OCI-LY1 (cell line): ENCODE measurements at regions not wholly inside any gene's neighbourhood (a gene's known extent, or its start where the extent isn't known, plus 50 kb on each side); places are given as distances from the start of the nearest gene placed in this dataset.

Experiments used
- CTCF ChIP-seq: fragments of 200-600 bp; sonication (generic), shearing (Covaris generic); IDR thresholded peaks from 2 replicates; pipeline ENCODE4 v1.5.1; 2017; ENCODE audit warnings: mild to moderate bottlenecking, antibody characterized with exemption, low read length, moderate library complexity, mixed read lengths
- EZH2 ChIP-seq: fragments of 200-600 bp; sonication (generic), shearing (Covaris generic); IDR thresholded peaks from 2 replicates; pipeline ENCODE4 v1.8.0; 2017; ENCODE audit warnings: borderline replicate concordance, mixed run types, mild to moderate bottlenecking, antibody characterized with exemption, low read length, moderate library complexity, mixed read lengths

DNA sequence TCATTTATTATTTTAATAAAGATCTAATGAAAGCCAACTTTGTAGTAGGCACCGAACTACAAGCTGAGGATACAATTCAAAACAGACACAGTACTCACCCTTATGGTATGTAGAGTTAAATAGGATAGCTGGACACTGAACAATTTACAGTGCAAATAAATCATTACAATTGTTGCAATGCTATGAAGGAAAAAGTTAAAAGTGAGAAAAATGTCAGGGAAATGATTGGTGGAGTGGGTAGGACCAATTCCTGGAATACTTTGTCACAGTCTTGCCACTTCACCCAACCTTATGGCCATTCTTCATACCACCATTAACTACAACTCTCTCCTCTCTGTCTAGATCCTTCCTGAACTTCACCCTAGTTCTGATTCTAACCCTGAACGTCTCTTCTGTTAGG, 70.1 kb upstream of the CCSER1 start:
- TF ChIP-seq CTCF, result no peak
- no peak for TF ChIP-seq EZH2
